PC-3 (cell line): ENCODE measurements at regions not wholly inside any gene's neighbourhood (a gene's known extent, or its start where the extent isn't known, plus 50 kb on each side); places are given as distances from the start of the nearest gene placed in this dataset.

ENCODE experiments used
- ATAC-seq: fragments of 200-7000 bp; cut with Tn5 transposase; 2 replicates; pipeline ENCODE4 v1.9.1; 2020; ENCODE audit warnings: mild to moderate bottlenecking, moderate library complexity
- BruUV-seq: library from RNA; stranded (reverse); fragments of 400-500 nt; replicated peaks from 2 replicates; lab custom pipeline; 2021; lab: Mats Ljungman, UMichigan
- CTCF ChIA-PET: fragments of 300-600 bp; sonication (Branson Sonifier 250); formaldehyde crosslinking; loops from one replicate; lab custom pipeline; 2022; ENCODE audit warnings: antibody characterized with exemption; lab: Charles Lee
- POLR2A ChIA-PET: fragments of 300-600 bp; sonication (Branson Sonifier 250); formaldehyde crosslinking; loops from one replicate; lab custom pipeline; 2022; ENCODE audit warnings: antibody characterized with exemption; ENCODE audit not compliant: unreplicated experiment; lab: Charles Lee
- DNase-seq: peaks from one replicate; pipeline ENCODE4 v3.0.0-alpha.2; 2015
- H2AFZ ChIP-seq: fragments of 300-600 bp; sonication (generic); 2 replicates; pipeline ENCODE4 v1.6.0; 2016; ENCODE audit warnings: antibody characterized with exemption, low read length
- H3F3A ChIP-seq: fragments of 300-600 bp; sonication (generic); one replicate; pipeline ENCODE4 v1.6.0; 2017; ENCODE audit warnings: antibody characterized with exemption, low read length, control low read depth, mild to moderate bottlenecking; ENCODE audit not compliant: unreplicated experiment
- H3K27ac ChIP-seq: fragments of 300-600 bp; sonication (generic); 2 replicates; pipeline ENCODE4 v1.5.1; 2016; ENCODE audit warnings: mild to moderate bottlenecking, low read length
- H3K27me3 ChIP-seq: fragments of 300-600 bp; sonication (generic); 2 replicates; pipeline ENCODE4 v1.6.1; 2016; ENCODE audit warnings: low read length, mixed read lengths
- H3K36me3 ChIP-seq: fragments of 300-600 bp; sonication (generic); 2 replicates; pipeline ENCODE4 v1.6.1; 2016; ENCODE audit warnings: low read depth, mixed run types, low read length, mixed read lengths
- H3K4me1 ChIP-seq: fragments of 300-600 bp; sonication (generic); 2 replicates; pipeline ENCODE4 v1.5.1; 2016; ENCODE audit warnings: low read length; ENCODE audit not compliant: insufficient read depth
- H3K4me2 ChIP-seq: fragments of 300-600 bp; sonication (generic); 2 replicates; pipeline ENCODE4 v1.6.0; 2016; ENCODE audit warnings: low read length
- H3K4me3 ChIP-seq: fragments of 300-600 bp; sonication (generic); 2 replicates; pipeline ENCODE4 v1.5.1; 2016; ENCODE audit warnings: mild to moderate bottlenecking, low read length, mixed read lengths
- H3K79me2 ChIP-seq: fragments of 300-600 bp; sonication (generic); 2 replicates; pipeline ENCODE4 v1.6.1; 2017; ENCODE audit warnings: low read length, mixed read lengths
- H3K9ac ChIP-seq: fragments of 300-600 bp; sonication (generic); 2 replicates; pipeline ENCODE4 v1.6.0; 2016; ENCODE audit warnings: mild to moderate bottlenecking, low read length
- H3K9me2 ChIP-seq: fragments of 300-600 bp; sonication (generic); replicated peaks from 2 replicates; pipeline ENCODE4 v1.6.1; 2016; ENCODE audit warnings: mixed run types, low read length, mixed read lengths
- H3K9me3 ChIP-seq: fragments of 300-600 bp; sonication (generic); 2 replicates; pipeline ENCODE4 v1.6.1; 2016; ENCODE audit warnings: low read length, mixed read lengths
- H4K20me1 ChIP-seq: fragments of 300-600 bp; sonication (generic); 2 replicates; pipeline ENCODE4 v1.6.1; 2016; ENCODE audit warnings: low read length, mixed read lengths
- EZH2 ChIP-seq: fragments of 300-600 bp; sonication (generic); IDR thresholded peaks from one replicate; pipeline ENCODE4 v1.6.1; 2017; ENCODE audit warnings: antibody characterized with exemption, mild to moderate bottlenecking, low read length; ENCODE audit not compliant: unreplicated experiment
- EZH2phosphoT487 ChIP-seq: fragments of 300-600 bp; sonication (generic); IDR thresholded peaks from 2 replicates; pipeline ENCODE4 v1.6.1; 2018; ENCODE audit warnings: mild to moderate bottlenecking, antibody characterized with exemption, low read length, borderline replicate concordance
- intact Hi-C: fragments of 100-400 bp; cut with micrococcal nuclease; formaldehyde crosslinking; loops from 2 replicates; pipeline ENCODE4 v1.9.0; 2023
- TF ChIP-seq, protein P1 (sequence below): fragments of 300-600 bp; sonication (generic); conservative IDR thresholded peaks from 2 replicates; pipeline ENCODE4 v1.5.1; 2017; ENCODE audit warnings: antibody characterized with exemption, low read depth, mild to moderate bottlenecking, low read length

DNA sequence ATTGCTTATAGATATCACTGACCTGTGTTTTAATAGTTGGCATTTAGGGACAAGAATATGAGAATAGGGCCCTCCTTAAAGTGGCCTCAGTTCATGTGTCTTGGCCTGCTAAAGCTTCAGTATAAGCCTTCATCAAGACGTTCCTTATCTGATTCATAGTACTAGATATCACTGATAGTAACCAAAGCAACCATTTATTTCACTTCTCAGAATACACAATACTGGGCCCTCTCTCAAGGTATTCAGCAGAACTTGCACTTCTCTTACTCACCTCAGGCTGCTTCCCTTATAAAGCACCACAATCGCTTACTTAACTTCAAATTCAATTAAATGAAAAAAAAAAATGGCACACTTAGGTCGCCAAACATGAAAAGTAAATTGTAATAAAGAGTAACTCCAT is 259.4 kb upstream of the PCDH7 start:
- Histone ChIP-seq H3K4me3 (no peak overlapping the region), H2AFZ (no peak overlapping the region), H3F3A (no peaks in the 10 kb centered on the region), H3K27me3 (no peaks in the 10 kb centered on the region), H3K9me3 (no peaks in the 10 kb centered on the region), H3K36me3 (no peaks in the 10 kb centered on the region), H3K9me2 (no peaks in the 10 kb centered on the region), H3K27ac (no peak overlapping the region), H3K9ac (no peak overlapping the region), H3K4me1 (no peaks in the 10 kb centered on the region), H3K4me2 (no peak overlapping the region), H3K79me2 (no peaks in the 10 kb centered on the region), H4K20me1 (no peaks in the 10 kb centered on the region)
- DNase-seq (no peak), ATAC-seq (no peak)
- BruUV-seq: no TSS peak
- TF ChIP-seq EZH2 (no peak), EZH2phosphoT487 (no peak)
- TF ChIP-seq, protein P1, sequence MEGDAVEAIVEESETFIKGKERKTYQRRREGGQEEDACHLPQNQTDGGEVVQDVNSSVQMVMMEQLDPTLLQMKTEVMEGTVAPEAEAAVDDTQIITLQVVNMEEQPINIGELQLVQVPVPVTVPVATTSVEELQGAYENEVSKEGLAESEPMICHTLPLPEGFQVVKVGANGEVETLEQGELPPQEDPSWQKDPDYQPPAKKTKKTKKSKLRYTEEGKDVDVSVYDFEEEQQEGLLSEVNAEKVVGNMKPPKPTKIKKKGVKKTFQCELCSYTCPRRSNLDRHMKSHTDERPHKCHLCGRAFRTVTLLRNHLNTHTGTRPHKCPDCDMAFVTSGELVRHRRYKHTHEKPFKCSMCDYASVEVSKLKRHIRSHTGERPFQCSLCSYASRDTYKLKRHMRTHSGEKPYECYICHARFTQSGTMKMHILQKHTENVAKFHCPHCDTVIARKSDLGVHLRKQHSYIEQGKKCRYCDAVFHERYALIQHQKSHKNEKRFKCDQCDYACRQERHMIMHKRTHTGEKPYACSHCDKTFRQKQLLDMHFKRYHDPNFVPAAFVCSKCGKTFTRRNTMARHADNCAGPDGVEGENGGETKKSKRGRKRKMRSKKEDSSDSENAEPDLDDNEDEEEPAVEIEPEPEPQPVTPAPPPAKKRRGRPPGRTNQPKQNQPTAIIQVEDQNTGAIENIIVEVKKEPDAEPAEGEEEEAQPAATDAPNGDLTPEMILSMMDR: no peak
- CTCF ChIA-PET: no interaction called here
- POLR2A ChIA-PET: no interaction called here
- intact Hi-C loops: no loop called here

DNA sequence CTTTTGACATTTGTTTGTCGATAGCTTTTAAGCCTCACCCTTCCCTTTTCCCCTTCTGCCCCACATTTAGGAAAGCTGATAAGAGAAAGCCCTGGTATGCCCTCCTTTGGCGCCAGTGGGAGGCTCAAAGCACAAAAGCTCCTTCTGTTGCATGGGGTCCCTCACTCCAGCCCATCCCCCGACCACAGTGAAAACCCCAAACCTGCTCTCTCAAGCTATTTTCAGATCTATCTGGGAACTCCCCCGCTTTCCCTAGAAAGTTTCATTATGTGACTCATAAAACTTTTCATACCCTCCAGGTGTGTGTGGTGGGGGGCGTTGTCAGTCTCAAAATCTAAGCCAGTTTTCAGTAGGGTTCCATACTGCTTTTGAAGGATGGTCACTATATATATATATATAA is 259.0 kb upstream of the PCDH7 start:
- no peaks in the 10 kb centered on the region for H3K79me2 ChIP-seq
- POLR2A ChIA-PET: no interaction called here
- H3K27ac ChIP-seq: no peak overlapping the region
- BruUV-seq: no TSS peak
- CTCF ChIA-PET: no interaction called here
- H4K20me1 ChIP-seq: no peaks in the 10 kb centered on the region
- no peak for TF ChIP-seq EZH2phosphoT487
- TF ChIP-seq EZH2: no peak
- TF ChIP-seq, protein P1: no peak
- H2AFZ ChIP-seq: no peak overlapping the region
- ATAC-seq (no peak), DNase-seq (no peak)
- no peaks in the 10 kb centered on the region for H3K27me3 ChIP-seq
- intact Hi-C loops: no loop called here
- H3K9me2 ChIP-seq: no peaks in the 10 kb centered on the region
- no peaks in the 10 kb centered on the region for H3F3A ChIP-seq
- H3K4me1 ChIP-seq: no peaks in the 10 kb centered on the region
- H3K36me3 ChIP-seq: no peaks in the 10 kb centered on the region
- no peak overlapping the region for H3K4me2 ChIP-seq
- H3K9ac ChIP-seq: no peak overlapping the region
- H3K9me3 ChIP-seq: no peaks in the 10 kb centered on the region
- H3K4me3 ChIP-seq: no peak overlapping the region

- Histone ChIP-seq H3K4me1 (no peaks in the 10 kb centered on the region), H3K36me3 (no peaks in the 10 kb centered on the region), H2AFZ (no peak overlapping the region), H3K9me3 (no peaks in the 10 kb centered on the region), H3K4me2 (no peak overlapping the region), H3F3A (no peaks in the 10 kb centered on the region), H3K27ac (no peak overlapping the region), H3K9me2 (no peaks in the 10 kb centered on the region), H3K4me3 (no peak overlapping the region), H3K27me3 (no peaks in the 10 kb centered on the region), H3K79me2 (no peaks in the 10 kb centered on the region), H4K20me1 (no peaks in the 10 kb centered on the region), H3K9ac (no peak overlapping the region)
- intact Hi-C loops: no loop called here
- TF ChIP-seq, protein P1: no peak
- TF ChIP-seq EZH2phosphoT487 (no peak), EZH2 (no peak)
- ChIA-PET CTCF (no interaction called here), POLR2A (no interaction called here)
- ATAC-seq (no peak), DNase-seq (no peak)
- no TSS peak for BruUV-seq
These were observed 257.6 kb upstream of the PCDH7 start for GRCh38 chr4:30462445-30463090.
